GOT3 (cell line): ENCODE measurements at regions not wholly inside any gene's neighbourhood (a gene's known extent, or its start where the extent isn't known, plus 50 kb on each side); places are given as distances from the start of the nearest gene placed in this dataset.
"Not testable (repeated sequence)": the region's sequence is repeated elsewhere in the genome, so short reads cannot be mapped to it uniquely, and the experiment has no call there.

Experiments used
- DNase-seq: peaks from one replicate; lab custom pipeline; 2025; ENCODE audit warnings: mixed read lengths; lab: John Stamatoyannopoulos, UW

DNA sequence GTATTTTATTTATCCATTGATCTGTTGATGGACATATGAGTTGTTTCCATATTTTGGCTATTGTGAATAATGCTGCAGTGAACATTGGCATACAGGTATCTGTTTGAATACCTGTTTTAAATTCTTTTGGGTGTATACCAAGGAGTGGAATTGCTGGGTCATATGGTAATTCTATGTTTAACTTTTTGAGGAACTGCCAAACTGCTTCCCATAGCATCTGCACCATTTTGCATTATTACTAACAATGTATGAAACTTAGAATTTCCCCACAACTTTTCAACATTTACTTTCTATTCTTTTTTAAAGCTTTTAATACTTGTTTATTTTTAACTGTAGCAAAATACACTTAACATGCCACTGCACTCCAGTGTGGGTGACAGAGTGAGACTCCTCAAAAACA lies 57.0 kb upstream of the MSN start:
- DNase-seq, result no peak

DNA sequence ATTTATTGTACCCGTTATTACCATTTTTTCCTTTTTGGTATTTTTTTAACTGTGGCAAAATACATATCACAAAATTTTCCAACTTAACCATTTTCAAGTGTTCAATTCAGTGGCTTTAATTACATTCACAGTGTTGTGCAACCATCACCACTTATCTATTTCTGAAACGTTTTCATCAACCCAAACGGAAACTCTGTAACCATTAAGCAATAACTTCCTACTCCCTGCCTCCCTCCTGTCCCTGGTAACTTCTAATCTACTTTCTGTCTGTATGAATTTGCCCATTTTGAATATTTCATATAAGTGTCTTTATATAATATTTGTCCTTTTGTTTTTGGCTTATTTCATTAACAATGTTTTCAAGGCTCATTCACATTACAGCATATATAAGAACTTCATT lies 57.4 kb upstream of the MSN start:
- DNase-seq, result no peak

DNA sequence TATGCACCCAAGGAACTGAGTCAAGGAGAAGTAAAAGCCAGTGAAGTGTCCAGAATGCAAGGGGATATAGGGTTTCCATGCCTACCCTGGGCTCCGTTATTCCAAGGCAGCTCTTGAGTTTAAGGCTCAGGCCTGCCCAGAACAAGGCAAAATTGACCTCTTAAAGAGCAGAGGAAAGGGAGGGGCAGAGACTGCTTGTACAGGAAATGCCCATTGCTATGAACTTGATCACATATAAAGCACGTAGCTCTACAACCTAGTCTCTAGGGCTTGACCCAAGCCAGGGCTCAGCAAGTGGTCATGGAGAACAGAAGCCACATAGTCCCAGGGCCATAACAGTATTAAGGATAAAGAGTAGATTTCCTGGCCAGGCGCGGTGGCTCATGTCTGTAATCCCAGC lies 58.2 kb upstream of the MSN start:
- no peak for DNase-seq

DNA sequence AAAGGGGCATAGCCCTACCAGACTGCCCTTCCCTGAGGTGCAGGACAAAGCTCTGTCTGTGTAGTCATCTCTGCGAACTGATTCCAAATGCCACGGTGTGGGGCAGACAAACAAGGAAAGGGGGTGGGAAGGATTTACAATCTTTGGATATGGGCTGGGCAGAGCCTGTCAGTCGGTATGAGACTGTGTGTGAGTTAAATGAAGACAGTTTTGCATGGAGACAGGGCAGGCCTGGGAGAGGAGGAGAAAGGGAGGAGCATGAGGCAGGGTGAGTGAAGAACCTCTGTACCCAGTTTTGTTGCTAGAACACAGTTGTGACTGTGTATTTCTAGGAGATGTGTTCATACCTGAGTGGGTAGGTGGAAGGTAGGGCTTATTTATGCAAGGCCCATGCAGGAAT lies 59.4 kb upstream of the MSN start:
- no peak for DNase-seq

DNA sequence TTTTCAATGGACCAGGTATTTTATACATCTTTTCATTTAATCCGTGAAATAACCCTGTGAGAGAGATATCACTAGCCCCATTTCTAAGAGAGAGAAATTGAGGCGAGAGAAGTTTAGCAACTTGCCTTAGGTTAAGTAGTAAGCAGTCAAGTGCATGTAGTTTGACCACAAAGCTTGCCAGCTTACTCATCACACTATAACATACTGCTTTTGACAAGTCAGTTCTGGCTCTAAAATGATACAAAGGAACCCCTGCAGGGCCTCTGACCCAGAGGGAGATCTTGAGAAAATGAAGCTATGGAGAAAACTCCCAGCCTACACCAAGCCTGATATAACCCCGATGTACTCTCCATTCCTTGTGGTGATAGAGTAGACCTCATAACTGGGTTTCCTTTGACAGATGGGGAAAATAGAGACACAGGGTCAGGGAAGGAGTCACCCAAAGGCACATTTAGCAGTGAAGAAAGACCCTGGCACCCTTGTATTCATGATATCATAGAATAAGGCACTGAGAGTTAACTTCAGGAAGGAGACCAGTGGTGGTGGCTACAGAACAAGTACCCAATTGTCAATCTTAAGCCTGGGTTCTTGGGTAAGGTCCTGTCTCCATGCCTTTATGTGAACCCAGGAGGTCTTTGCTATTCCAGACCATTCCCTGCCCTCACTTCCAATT lies 60.2 kb upstream of the MSN start:
- no peak for DNase-seq

DNA sequence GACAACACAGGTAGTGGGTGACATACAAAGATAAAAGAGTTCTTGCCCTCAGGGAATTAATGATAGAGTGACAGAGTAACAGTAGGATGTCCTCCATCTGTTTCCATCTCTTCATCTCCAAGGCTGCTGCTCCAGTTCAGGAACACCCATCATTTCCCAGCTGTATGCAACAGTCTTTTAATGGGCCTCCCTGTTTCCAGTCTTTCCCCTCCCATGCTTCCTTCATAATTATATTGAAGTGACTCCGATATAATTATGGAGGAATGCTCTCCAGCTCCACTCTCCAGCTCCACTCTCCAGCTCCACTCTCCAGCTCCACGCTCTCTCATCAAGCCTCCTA lies 65.3 kb upstream of the MSN start:
- no peak for DNase-seq

DNA sequence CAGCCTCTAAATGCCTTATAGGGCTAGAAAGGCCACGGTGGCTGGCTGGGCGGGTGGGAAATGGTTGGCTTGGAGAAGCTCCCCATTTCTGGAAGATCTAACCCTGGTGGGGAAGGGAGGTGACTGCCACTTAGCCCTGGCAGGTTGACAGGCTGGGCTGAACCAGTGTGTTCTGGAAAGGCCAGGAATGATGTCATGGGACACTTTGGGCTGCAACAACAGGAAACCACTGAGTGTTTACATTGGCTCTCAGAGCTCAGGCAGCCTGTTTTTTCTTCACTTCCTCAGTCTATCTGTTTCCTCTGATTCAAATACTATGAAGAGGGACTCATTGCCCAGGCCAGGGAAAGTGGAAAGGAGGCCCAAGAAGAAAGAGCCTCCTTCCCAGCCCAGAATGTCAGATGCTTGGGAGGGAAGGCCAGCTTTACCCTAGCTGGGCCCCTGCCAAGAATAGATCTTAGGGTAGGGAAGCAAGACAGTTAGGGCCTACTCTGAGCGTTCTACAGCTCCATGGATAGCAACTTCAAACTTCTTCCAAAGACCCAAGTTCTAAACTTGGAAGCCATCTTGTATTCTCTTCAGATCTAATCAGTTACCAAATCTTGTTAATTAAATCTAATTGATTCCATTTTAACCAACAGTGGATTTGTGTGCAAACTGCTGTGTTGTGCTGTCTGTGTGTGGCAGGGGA lies 65.8 kb upstream of the MSN start:
- DNase-seq, result no peak

DNA sequence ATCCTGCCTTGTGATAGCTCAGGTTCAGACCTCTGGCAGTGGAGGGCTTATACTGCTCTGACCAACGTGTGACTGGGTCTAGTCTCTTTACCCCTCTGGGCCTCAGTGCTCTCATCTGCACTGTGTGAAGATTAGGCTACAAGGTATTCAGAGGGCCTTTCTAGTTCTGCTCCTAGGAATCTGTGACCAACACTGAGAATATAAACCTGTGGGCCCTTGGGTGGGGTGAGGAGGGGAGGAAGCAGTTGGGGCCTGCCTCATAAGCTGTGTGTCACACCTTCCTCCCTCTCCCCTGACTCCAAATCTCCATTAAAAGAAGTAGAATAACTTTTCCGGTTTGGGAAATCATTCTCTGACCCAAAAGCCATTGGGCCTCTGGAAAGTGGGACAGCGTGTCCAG lies 66.3 kb upstream of the MSN start:
- no peak for DNase-seq

DNA sequence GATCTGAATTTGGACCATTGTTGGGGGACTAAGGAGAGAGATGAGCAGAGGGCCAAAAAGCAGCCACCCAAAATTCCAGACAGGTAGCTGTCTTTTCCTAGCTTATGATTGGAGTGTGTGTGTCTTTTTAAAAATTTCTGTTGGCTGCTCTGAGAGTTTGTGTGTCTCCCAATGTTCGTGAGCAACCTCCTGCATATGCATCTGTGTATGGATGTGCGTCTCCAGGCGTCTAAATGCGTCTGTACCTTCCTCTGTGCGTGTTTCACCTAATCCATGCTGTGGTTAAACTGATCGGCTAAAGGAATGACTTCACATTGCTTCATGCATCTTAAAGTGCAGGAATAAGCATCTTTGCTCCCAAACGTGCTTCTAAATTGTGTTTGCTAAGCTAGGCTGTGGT lies 65.5 kb upstream of the LAS1L start:
- DNase-seq, result no peak

DNA sequence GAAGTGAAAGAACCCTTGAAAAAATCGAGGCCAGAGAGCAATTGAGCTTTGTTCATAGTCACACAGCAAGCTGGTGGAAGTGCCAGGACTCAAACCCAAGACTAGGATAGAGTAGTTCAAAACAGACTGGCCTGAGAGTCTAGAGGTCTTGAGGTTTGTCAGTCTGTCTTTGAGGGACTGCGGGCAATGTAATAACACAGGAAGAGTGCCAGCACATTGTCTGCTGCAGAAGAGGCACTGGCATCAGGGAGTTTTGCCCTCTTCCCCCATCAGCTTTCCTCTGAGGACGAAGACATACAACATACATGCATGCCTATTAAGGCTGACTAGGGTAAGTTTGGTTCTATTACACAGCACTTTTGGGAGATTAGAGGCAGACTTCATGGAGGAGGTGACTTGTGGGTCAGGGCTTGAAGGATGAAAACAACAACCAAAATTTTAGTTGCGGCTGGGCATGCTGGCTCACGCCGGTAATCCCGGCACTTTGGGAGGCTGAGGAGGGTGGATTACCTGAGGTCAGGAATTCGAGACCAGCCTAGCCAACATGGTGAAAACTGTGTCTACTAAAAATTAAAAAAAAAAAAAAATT lies 64.1 kb upstream of the LAS1L start:
- no peak for DNase-seq

DNA sequence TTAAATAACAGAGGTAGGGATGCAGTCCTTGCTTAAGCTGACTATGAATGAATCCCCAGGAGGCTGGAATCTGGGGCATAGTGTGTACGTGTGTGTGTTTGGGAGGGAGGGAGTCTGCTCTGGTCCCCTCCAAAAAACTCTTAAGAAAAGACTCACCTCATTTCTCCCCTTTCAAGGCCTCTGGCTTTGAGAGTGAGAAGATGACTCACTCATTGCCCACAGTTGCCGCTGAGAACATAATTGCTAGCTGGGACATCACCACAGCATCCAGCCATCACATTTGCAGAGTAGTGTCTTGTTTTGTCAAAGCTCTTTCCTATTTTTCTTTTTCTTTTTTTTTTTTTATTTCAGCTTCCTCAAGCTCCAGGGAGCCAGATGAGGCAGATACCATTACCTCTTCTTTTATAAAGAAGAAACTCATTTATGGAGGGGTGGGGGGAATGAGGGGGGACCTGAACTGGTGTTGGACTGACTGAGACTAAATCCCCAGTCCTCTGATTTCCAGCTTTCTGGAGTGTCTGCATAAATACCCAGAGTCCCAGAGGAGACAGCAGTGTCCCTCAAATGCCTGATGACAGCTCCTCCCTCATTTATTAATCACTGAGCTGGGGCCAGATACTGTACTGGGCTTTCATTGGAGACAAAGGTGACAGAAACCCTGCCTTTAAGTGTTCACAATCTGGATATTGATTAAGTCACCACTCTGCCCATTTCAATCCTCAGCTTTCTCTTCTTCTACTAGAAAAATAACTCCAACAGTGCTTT lies 61.9 kb upstream of the LAS1L start:
- no peak for DNase-seq

DNA sequence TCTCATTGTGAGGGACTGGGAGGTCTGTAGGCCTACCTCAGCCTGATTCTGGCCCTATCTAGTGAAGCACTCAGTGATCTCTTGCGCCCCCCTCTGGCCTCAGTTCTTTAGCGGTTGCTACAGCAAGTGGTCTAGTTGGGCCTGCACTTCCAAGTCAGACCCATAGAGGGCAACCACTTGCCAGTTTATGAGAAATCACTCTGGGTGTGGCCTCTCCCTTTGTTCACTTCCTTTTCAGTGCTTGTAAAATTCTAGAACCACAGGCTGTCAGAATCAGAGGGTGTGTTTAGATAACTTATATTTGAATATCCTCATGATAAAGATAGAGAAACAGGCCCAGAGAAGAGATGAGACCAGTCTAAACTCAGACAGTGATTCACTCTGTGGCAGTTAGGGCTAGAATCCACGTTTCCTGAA lies 60.9 kb upstream of the LAS1L start:
- peak; percentile 69 for DNase-seq

DNA sequence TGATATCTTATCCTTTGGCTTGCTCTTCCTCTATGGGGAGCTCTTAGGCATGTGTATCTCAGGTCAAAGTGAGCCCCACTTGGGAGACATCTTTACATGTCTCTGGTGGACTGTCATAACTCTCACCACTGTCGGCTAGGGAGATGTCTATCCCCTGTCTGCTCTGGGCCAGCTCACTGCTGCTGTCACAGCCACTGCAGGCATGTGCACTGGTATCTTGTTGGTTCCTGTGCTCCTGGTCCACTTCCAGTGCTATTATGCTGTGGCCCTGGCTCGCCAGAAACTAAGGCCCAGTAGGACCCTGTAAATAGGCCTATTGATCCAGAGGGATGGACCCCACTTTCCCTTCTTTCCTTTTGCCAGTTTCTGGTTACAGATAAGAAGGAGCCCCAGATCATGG lies 56.6 kb upstream of the LAS1L start:
- DNase-seq, result no peak

DNA sequence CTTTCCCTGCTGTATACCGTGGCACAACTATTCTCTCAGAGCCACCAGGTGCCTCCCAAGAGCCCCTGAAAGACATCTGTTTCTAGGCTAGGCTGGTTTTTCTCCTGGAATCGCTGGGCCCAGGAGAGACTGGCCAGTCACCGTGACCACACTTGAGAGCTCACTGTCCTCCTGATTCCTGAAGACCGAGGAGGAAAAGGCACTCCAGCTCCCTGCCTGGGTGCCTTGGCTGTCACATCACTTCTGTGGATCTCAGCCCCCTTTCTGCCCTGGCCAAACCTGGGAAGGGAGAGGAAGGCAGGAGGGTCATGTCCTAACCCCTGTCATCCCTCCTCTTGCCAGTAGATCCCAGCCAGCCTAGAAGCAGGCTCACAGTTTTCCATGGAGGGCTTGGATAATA lies 54.7 kb upstream of the LAS1L start:
- DNase-seq, result no peak

DNA sequence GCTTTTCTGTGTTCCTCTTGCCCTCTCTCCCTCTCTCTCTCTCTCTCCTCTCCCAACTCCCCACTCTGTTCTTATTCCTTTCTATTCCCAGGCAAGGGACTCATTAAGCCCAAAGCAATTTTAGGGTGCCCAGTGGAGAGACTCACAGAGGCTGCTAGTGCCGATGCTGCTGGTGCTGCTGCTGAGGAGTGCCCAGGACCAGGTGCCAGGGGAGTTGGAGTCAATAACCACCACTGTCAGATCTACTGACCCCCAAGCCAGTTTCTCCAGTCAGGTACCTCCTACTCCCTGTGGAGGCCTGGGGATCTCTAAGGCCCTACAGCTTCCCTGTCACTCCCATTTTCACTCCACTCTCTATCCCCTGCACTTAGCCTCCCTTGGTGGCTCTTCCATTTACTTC lies 54.2 kb upstream of the LAS1L start:
- no peak for DNase-seq

DNA sequence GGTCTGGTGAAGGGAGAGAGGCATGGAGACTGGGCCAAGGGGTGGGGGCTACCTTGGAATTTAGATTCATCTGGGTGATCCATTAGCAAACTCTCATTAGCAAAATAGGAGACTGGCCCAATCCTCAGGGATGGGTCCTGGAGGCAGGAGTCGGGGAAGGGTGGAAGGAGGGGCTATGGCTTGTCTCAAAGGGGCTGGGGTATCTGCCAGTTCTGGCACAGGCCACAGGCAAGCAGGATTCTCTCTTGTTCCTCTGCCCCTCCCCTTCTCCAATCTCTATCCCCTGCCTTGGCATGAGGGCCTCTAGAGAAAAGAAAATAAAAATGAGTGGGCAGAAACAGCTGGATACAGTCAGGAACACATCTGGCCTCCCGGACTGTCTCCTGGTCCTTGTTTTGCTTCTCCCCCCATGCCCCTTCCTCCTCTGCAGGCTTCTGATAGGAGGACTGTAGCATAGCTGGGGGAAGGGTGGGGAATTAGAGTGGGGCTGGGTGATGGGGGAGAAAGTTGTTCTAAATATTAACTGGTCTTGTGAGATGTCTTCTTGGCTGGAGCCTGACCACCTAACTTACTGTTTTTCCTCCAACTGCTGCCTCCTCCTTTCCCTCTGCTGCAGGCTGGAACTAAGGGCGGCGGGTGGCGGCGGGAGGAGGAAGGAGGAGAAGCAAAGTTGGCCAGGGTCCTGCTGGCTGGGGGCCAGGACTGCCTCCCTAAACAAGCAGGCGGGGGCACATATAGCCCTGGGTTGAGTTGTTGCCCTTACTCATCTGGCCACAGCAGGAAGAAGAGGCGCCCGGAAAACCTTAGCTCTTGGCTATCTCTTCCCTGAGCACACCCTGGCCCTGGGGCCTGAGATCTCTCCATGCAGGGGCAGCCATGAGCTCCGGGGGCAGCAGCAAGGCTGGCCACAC lies 53.3 kb upstream of the LAS1L start:
- DNase-seq, result peak; percentile 9

DNA sequence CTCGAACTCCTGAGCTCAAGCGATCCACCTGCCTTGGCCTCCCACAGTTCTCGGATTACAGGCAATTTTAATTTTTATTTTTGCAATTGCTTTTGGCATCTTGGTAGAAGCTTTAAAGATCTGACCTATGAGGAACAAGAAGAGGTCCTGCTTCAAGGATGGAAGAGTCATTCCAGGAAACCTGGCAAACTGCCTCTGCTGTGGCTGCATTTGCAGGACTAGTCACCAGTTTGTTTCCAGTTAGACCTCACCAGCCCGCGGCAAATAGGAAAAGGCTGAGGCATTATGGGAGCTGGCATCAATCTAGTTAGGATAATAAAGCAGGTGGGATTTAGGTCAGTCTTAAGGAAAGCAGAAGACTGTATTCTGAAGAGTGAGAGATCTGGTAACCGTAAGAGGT lies 51.9 kb upstream of the LAS1L start:
- DNase-seq, result no peak

DNA sequence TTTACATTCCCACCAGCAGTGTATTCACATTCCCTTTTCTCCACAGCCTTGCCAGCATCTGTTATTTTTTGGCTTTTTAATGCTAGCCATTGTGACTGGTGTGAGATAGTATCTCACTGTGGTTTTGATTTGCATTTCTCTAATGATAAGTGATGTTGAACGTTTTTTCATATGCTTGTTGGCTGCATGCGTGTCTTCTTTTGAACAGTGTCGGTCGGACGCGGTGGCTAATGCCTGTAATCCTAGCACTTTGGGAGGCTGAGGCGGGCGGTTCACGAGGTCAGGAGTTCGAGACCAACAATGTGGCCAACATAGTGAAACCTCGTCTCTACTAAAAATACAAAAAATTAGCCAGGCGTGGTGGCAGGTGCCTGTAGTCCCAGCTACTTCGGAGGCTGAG lies 50.6 kb upstream of the LAS1L start:
- DNase-seq, result not testable (repeated sequence)
